Calu3 (cell line): ENCODE measurements at regions not wholly inside any gene's neighbourhood (a gene's known extent, or its start where the extent isn't known, plus 50 kb on each side); places are given as distances from the start of the nearest gene placed in this dataset.

Experiments
- BruUV-seq: library from RNA; stranded (reverse); fragments of 400-500 nt; replicated peaks from 2 replicates; lab custom pipeline; 2021; lab: Mats Ljungman, UMichigan
- CTCF ChIA-PET: fragments of 300-600 bp; sonication (Branson Sonifier 250); formaldehyde crosslinking; loops from one replicate; lab custom pipeline; 2022; ENCODE audit warnings: antibody characterized with exemption; lab: Charles Lee
- DNase-seq: peaks from one replicate; pipeline ENCODE4 v3.0.0; 2022
- H3K27ac Mint-ChIP-seq: one replicate; pipeline ENCODE4 v1.8.0; 2022; ENCODE audit warnings: mixed read lengths; ENCODE audit not compliant: unreplicated experiment
- H3K27me3 Mint-ChIP-seq: one replicate; pipeline ENCODE4 v1.8.0; 2022; ENCODE audit warnings: mixed read lengths; ENCODE audit not compliant: unreplicated experiment
- H3K36me3 Mint-ChIP-seq: one replicate; pipeline ENCODE4 v1.8.0; 2022; ENCODE audit warnings: mild to moderate bottlenecking, moderate library complexity, mixed read lengths; ENCODE audit not compliant: insufficient read depth, unreplicated experiment
- H3K4me1 Mint-ChIP-seq: one replicate; pipeline ENCODE4 v1.8.0; 2022; ENCODE audit warnings: mild to moderate bottlenecking, low read depth, mixed read lengths; ENCODE audit not compliant: unreplicated experiment
- H3K4me3 Mint-ChIP-seq: one replicate; pipeline ENCODE4 v1.8.0; 2022; ENCODE audit warnings: mild to moderate bottlenecking, low read depth, moderate library complexity, mixed read lengths; ENCODE audit not compliant: unreplicated experiment
- H3K9me3 Mint-ChIP-seq: one replicate; pipeline ENCODE4 v1.8.0; 2022; ENCODE audit warnings: low read depth, mixed read lengths; ENCODE audit not compliant: unreplicated experiment
- CTCF ChIP-seq: fragments of 200-600 bp; IDR thresholded peaks from one replicate; pipeline ENCODE4 v1.8.0; 2022; ENCODE audit warnings: antibody characterized with exemption; ENCODE audit not compliant: unreplicated experiment
- intact Hi-C: fragments of 100-400 bp; cut with micrococcal nuclease; formaldehyde crosslinking; loops from one replicate; pipeline ENCODE4 v1.10.0; 2022; ENCODE audit not compliant: unreplicated experiment

GRCh38 chr7:17031906-17032551 lies 150.2 kb upstream of the AGR3 start:
- no peak for TF ChIP-seq CTCF

GRCh38 chr7:17033245-17033644 lies 151.5 kb upstream of the AGR3 start:
- intact Hi-C loops = loop anchor here (2.0 kb wide), 1 partner anchor 50 kb away; no protein-coding TSS in a partner anchor
- BruUV-seq = no TSS peak
- no peak for TF ChIP-seq CTCF
- Mint-ChIP-seq H3K36me3 (peaks cover 4% of the 10 kb centered on the region), H3K9me3 (no peaks in the 10 kb centered on the region), H3K27me3 (no peaks in the 10 kb centered on the region), H3K27ac (peak overlapping the region; percentile 54), H3K4me1 (peaks cover 43% of the 10 kb centered on the region), H3K4me3 (no peak overlapping the region)
- CTCF ChIA-PET = interaction anchor here (1.2 to 2.1 kb wide), 5 partner anchors 9 to 97 kb away, joined by 3 to 12 read pairs (median 4); no protein-coding TSS in a partner anchor
- DNase-seq = peak; percentile 68

More at GRCh38 chr7:17031906-17032551, 150.2 kb upstream of the AGR3 start:
- peak overlapping the region; percentile 28 for H3K27ac Mint-ChIP-seq
- intact Hi-C loops = loop anchor here (1.0 to 2.0 kb wide), 2 partner anchors 23 to 49 kb away; no protein-coding TSS in a partner anchor
- H3K9me3 Mint-ChIP-seq = no peaks in the 10 kb centered on the region
- no TSS peak for BruUV-seq
- DNase-seq = peak; percentile 36
- H3K4me3 Mint-ChIP-seq = no peak overlapping the region
- H3K4me1 Mint-ChIP-seq = peaks cover 32% of the 10 kb centered on the region
- H3K36me3 Mint-ChIP-seq = peaks cover 4% of the 10 kb centered on the region
- CTCF ChIA-PET = interaction anchor here (0.7 to 2.1 kb wide), 10 partner anchors 11 to 339 kb away, joined by 3 to 12 read pairs (median 4); no protein-coding TSS in a partner anchor
- H3K27me3 Mint-ChIP-seq = no peaks in the 10 kb centered on the region

GRCh38 chr7:17036584-17036983 lies 154.8 kb upstream of the AGR3 start:
- CTCF ChIA-PET = no interaction called here
- Mint-ChIP-seq H3K4me1 (peaks cover 70% of the 10 kb centered on the region), H3K36me3 (peaks cover 14% of the 10 kb centered on the region), H3K4me3 (no peak overlapping the region), H3K9me3 (no peaks in the 10 kb centered on the region), H3K27ac (no peak overlapping the region), H3K27me3 (no peaks in the 10 kb centered on the region)
- BruUV-seq = no TSS peak
- no peak for TF ChIP-seq CTCF
- intact Hi-C loops = no loop called here
- no peak for DNase-seq

- TF ChIP-seq CTCF = no peak
- peaks cover 70% of the 10 kb centered on the region for H3K4me1 Mint-ChIP-seq
- H3K4me3 Mint-ChIP-seq = no peak overlapping the region
- CTCF ChIA-PET = no interaction called here
- no TSS peak for BruUV-seq
- H3K9me3 Mint-ChIP-seq = no peaks in the 10 kb centered on the region
- intact Hi-C loops = no loop called here
- H3K27ac Mint-ChIP-seq = no peak overlapping the region
- H3K27me3 Mint-ChIP-seq = no peaks in the 10 kb centered on the region
- peaks cover 14% of the 10 kb centered on the region for H3K36me3 Mint-ChIP-seq
- no peak for DNase-seq
Observed at GRCh38 chr7:17037356-17037755, 155.6 kb upstream of the AGR3 start.
